NCI-H510A treated with DMSO at 0.1 percent for 48 hours (cell line): ENCODE measurements at regions not wholly inside any gene's neighbourhood (a gene's known extent, or its start where the extent isn't known, plus 50 kb on each side); places are given as distances from the start of the nearest gene placed in this dataset.

Experiments used
- DNase-seq: peaks from one replicate; lab custom pipeline; 2025; lab: John Stamatoyannopoulos, UW

DNA sequence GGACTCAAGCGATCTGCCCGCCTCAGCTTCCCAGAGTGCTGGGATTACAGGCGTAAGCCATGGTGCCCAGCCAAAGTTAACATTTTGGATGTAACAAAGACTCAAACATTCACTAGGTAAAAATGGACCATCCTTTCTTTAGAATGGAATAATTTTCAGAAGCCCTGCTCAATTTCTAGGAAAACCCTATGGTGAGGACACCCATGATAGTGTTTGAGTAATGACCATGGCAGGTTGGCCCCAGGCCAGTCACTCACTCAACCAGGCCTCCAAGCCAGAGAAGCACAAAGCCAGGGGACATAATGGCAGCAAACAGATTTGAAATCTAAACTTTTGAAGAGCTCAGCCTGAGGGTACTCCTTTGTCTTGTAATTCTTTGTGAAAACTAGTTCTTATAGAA lies 59.9 kb upstream of the GPR6 start:
- DNase-seq: no peak

DNA sequence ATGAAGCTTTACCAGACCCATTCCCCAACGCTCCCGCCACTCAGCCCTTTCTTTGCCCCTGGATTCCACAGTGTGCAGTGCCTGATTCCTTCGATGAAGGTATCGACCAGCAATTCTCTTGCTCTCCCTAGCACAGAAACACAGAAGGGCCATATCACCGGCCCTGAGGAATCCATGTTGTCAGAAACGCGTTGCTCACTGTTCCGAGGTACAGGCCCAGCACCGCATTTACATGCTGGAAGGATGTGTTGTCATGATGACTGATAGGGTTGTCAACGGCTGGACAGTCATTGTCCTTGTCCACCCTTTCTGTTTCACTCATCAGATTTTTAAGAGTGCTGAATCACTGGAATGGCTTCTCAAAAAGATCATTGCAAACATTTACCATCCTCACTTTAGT lies 57.2 kb upstream of the GPR6 start:
- DNase-seq: no peak

DNA sequence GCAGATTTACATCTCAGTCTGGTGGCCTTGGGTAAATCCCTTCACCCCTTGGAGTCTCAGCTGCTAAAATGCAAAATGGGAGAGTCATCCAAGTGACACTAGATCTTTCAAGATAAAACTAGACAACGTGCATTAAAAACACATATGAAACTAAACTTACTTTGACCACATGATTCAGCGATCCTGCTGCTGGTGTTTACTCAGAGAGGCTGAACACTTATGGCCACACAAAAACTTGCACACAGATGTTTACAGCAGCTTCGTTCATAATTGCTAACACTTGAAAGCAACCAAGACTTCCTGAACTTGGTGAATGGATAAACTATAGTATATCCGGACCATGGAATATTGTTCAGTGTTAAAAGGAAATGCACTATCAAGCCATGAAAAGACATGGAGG lies 55.3 kb upstream of the GPR6 start:
- peak; percentile 0 for DNase-seq

DNA sequence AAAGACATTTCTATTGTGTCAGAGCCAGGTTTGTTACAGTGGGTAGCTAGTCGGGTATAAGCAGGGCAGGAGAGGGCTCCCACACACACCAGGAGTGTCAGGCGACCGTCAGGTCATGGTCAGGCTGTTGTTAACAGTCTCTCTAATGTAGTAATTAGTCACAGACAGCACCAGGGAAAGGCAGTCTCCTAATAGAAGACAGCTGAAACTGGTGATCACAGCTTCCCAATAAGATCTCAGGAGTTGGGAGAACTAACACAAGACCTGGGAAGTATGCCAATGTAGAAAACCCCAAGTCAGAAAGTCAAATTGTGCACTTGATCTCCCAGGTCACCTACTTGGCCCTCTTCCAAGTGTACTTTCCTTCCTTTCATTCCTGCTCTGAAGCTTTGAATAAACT lies 53.0 kb upstream of the GPR6 start:
- no peak for DNase-seq

DNA sequence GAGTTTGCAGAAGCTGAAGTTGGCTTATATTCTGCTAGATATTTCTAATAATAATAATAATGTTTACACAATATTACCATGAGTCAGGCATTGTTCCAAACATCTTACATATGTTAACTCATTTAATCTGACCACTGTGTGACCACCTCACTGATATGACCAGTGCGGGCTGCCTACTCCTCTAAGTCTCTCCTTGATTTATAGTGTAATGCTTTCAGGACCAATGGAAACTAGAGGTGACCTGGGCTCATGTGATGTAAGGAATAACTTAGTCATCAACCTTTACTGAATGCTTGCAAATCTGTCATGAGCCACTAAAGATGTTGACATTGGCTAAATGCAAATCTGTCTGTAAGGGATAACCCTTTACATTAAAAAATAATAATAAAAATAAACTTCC lies 51.1 kb upstream of the GPR6 start:
- no peak for DNase-seq
